ENCODE measurements at regions not wholly inside any gene's neighbourhood (a gene's known extent, or its start where the extent isn't known, plus 50 kb on each side); places are given as distances from the start of the nearest gene placed in this dataset.
"Not testable (repeated sequence)": the region's sequence is repeated elsewhere in the genome, so short reads cannot be mapped to it uniquely, and the experiment has no call there.

- no peak for DNase-seq
Observed at GRCh38 chr2:224174521-224174920, 135.4 kb upstream of the SERPINE2 start.

DNA sequence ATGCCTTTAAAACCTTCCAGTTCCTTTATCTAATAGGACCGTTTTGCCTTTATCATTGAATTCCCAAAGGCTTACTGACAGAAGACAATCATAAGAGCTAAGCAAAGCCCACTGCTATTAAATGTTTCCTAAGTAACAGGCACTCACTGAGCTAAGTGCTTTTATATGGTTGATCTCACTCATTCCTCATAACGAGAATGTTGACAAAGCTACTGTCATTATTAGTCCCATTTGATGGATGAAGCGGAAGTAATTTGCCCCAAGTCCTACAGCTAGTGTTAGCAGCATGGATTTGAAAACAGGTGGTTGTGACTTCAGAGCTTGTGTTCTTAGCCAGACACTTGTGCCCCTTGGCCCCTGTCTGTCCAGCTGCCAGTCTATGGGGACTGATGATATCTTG, 134.8 kb upstream of the SERPINE2 start:
- no peak for DNase-seq

DNA sequence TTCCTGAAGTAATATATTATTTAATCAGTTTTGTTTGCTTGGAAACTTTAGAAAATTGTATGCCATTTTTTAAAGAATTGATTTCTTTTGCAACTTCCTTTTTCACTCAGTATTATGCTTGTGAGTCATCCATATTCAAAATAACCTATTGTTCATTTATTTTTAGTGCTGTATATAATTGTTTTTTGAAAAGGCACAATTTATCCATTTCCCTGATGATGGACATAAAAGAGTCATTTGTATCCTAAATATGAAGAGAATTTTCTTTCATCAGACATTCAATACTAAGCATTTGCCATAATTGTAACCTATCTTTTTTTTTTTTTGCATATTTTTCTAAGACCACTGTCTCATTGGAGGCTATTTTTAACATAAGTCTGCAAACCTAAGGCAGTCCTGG, 134.1 kb upstream of the SERPINE2 start:
- no peak for DNase-seq

GRCh38 chr2:224171226-224171625, 132.1 kb upstream of the SERPINE2 start:
- DNase-seq, result no peak

- DNase-seq, result no peak
Observed at GRCh38 chr2:224169847-224170246, 130.8 kb upstream of the SERPINE2 start.

DNA sequence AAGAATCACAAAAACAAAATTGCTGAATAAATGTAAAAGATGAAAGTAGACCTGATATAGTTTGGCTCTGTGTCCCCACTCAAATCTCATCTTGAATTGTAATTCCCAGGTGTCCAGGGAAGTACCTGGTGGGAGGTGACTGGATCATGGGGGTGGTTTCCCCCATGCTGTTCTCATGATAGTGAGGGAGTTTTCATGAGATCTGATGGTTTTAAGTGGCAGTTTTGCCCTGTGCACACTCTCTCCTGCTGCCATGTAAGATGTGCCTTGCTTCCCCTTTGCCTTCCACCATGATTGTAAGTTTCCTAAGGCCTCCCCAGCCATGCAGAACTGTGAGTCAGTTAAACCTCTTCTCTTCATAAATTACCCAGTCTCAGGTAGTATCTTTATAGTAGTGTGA, 128.7 kb upstream of the SERPINE2 start:
- not testable (repeated sequence) for DNase-seq

DNA sequence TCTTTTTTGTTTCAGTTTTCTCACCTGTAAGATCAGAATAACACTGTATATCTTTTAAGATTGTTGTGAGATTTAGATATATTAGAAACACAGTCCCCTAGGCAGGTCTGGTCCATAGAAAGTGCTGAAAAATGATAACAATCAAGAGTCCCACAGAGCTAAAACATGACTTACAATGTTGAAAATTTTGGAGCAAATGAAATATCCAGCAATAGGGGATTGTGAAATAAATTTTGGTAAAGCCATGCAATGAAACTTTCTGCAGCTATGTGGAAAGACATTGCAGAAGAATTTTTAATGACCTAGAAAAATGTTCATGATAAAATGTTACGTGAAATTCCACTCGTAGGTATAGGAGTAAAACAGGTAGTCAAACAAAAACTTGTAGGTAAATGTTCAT, 127.6 kb upstream of the SERPINE2 start:
- DNase-seq, result no peak

DNA sequence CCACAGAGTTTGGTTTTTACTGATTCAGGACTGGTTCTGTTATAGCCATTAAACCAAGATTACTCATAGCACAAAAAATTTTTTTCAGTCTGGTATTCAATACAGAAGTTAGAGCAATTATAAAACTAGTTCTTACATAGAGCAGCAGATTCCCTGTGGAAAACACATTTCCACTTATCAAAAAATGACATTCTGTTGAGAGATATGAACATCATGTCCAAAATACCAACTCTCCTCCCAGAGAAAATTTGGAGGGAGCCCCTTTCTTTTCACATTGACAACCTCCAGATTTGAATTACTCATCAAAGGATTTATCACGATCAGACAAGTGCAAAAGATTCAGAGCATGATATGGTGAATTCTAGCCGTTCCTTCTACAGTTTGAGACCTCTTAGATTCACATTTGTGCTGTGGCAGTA, 126.8 kb upstream of the SERPINE2 start:
- no peak for DNase-seq

DNA sequence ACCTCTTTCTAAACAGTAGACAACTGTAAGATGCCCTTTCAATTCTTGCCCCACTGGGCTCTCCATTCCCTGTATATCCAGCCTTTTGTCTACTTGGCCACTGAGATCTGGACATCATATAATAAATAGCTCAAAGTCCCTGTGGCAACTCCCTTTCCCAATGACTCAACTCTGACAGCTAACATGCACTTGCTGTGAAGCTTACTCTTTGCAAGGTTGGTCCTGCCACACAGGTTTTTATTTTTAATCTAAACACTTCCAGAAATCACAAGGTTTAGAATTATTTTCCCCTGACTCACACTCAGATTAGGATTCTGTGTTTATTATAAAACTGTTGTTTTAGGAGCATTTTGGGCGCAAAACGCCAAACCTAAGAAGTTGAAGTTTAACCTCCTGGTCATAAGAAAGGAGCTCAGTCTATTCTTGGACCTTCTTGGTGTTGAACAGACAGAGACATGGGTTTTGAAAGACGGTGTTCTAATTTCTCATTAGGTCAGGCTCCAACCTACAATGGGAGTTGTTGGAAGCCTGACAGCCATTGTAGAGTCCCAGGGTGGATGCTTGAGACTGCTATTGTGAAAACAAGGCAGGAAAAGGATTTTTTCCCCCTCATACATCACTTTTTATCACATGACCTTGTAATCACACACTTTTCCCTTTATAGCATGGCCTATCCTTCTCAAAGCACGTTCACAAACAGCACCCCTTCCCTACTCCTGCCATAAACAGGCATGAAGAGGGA, 124.7 kb upstream of the SERPINE2 start:
- DNase-seq, result no peak

DNA sequence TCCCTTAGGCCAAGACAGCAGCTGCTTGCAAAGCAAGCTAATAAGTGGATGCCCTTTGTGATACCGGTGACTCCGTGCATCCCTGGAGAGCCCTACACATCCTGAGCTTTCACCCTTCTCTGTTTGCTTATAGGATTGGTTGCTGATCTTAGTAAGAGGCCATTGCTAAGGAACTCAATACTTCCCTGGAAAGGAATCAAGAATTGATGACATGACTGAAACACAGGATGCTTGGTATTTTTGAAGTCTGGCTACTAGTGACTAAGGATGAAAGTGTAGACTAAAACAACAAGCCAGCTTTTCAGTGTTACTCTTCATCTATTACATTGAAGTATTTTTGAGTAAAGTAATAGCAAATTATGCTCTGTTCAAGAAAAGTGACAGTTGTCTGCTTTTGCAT, 123.0 kb upstream of the SERPINE2 start:
- DNase-seq, result no peak

DNA sequence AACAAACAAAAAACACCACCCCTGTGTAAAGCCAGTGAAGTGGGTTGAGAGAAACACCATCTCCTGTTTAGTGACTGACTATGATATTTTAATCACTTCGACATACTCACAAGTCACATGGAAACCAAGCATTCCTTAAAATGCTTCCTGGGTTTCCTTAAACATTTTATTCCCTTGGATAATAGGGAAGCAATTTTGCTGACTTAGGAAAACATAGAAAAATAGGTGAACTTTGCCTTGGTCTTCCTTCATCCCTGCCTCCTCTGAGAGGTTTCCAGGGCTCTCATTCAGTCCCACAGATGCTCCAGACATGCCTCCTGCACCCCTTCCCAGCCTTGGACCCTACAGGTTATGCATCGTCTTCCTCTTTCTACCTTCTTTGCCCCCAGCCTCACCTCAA, 122.6 kb upstream of the SERPINE2 start:
- DNase-seq, result no peak

GRCh38 chr2:224160917-224161316, 121.8 kb upstream of the SERPINE2 start:
- no peak for DNase-seq

GRCh38 chr2:224159345-224159928, 120.4 kb upstream of the SERPINE2 start:
- no peak for DNase-seq

DNA sequence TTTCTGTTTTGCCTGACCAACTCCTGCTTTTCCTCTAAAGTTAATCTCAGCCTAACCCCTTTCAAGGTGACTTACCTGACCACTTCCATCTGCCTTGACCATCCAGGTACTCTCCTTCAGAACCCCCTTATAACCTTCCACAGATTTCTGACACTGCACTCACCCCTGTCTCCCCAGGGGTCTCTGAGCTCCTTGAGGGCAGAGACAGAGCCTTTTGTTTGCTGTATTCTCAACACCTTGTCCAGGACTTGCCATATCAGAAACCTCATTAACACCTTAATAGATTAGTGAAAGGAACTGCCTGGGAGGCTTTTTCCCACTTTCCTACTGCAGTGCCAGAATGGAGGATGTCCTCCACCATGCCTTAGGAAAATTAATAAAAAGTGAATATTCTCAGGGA, 119.7 kb upstream of the SERPINE2 start:
- DNase-seq, result no peak

DNA sequence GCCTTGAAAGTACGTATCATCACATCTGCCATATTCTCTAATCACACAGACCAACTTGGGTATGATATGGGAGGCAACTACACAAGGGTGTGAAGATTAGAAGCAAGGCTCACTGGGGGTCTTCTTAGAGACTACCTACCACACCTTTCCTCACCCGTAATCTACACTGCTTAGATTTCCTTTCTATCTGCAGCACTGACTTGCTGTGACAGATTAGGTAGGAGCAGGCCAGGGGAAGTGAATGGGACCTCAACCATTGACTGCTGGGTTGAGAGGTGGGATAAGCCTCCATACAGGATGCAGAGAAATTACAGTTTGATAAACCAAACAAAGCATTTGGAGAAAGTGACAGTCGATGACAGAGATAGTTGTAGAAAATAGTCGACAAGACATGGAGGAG, 119.0 kb upstream of the SERPINE2 start:
- no peak for DNase-seq

- DNase-seq, result no peak
Observed at GRCh38 chr2:224157655-224158054, 118.6 kb upstream of the SERPINE2 start.

GRCh38 chr2:224156436-224156835, 117.3 kb upstream of the SERPINE2 start:
- no peak for DNase-seq

GRCh38 chr2:224155896-224156295, 116.8 kb upstream of the SERPINE2 start:
- no peak for DNase-seq

GRCh38 chr2:224155371-224155770, 116.3 kb upstream of the SERPINE2 start:
- DNase-seq, result no peak

- DNase-seq, result no peak
Observed at GRCh38 chr2:224151680-224152310, 112.7 kb upstream of the SERPINE2 start.

- DNase-seq, result no peak
Observed at GRCh38 chr2:224151161-224151560, 112.1 kb upstream of the SERPINE2 start.

DNA sequence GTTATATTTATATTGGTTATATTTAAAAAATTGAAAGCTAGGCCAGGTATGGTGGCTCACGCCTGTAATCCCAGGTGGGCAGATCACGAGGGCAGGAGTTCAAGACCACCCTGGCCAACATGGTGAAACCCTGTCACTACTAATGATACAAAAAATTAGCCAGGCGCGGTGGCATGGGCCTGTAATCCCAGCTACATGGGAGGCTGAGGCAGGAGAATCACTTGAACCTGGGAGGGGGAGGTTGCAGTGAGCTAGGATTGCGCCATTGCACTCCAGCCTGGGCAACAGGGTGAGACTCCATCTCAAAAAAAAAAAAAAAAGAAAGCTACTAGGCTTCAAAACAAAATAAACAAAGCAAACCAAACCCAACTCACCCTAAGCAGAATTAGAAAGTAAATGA, 109.0 kb upstream of the SERPINE2 start:
- DNase-seq, result not testable (repeated sequence)

- no peak for DNase-seq
Observed at GRCh38 chr2:224147174-224147573, 108.1 kb upstream of the SERPINE2 start.

DNA sequence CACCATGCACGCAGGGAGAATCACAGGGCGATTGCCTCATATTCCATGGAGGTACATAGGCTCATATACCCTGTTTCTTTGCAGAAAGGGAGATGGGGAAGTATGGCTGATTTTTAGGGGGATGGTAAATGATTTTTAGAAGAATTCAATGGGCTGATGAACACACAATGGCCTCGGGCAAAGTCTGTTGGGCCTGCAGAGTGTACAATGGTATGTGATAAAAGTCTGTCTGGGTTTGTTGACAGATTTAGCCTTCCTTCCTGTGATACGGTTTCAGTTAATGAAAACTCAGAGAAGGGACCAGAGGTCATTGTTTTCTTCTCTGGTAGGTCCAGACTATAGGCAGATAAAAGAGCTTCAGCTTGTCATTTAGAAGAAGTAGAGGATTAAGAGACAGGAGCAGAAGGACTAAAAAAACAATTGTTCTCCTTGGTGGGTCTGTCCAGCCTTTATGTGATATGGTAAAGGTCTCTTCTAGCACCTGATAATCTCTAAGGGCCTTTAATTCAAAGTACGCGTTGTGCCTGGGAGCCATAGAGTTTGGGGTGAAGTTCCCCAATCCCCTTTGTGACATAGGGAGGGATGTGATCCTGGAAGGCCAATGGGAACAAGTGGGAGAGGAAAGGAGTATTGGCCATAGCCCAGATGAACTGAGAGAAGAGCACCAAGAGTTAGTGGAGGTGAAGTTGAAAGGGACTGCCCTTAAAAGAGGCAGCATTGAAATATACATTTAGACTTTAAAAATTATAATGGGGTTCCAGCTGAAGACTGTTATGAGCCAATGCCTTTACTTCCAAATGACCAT, 107.5 kb upstream of the SERPINE2 start:
- DNase-seq, result no peak
